A673 (cell line): ENCODE measurements at regions not wholly inside any gene's neighbourhood (a gene's known extent, or its start where the extent isn't known, plus 50 kb on each side); places are given as distances from the start of the nearest gene placed in this dataset.

Experiments used
- BruUV-seq: library from RNA; stranded (reverse); fragments of 400-500 nt; replicated peaks from 2 replicates; lab custom pipeline; 2021; lab: Mats Ljungman, UMichigan
- CTCF ChIA-PET: fragments of 300-600 bp; sonication (Branson Sonifier 250); formaldehyde crosslinking; loops from one replicate; lab custom pipeline; 2022; ENCODE audit warnings: antibody characterized with exemption; lab: Charles Lee
- POLR2A ChIA-PET: fragments of 300-600 bp; sonication (Branson Sonifier 250); formaldehyde crosslinking; loops from one replicate; lab custom pipeline; 2022; ENCODE audit warnings: antibody characterized with exemption; ENCODE audit not compliant: low non-redundant PET; lab: Charles Lee
- DNase-seq: peaks from one replicate; pipeline ENCODE4 v3.0.0-alpha.2; 2015; ENCODE audit warnings: low spot score
- H3K27ac ChIP-seq: fragments of 200-600 bp; sonication (generic); 2 replicates; pipeline ENCODE4 v1.5.1; 2016; ENCODE audit warnings: mixed run types, low read depth, mild to moderate bottlenecking, mixed read lengths, antibody characterized with exemption, low read length; ENCODE audit not compliant: poor library complexity, severe bottlenecking
- H3K27me3 ChIP-seq: fragments of 200-600 bp; sonication (generic); replicated peaks from 2 replicates; pipeline ENCODE4 v1.6.1; 2017; ENCODE audit warnings: mixed run types, low read depth, mild to moderate bottlenecking, mixed read lengths, antibody characterized with exemption, low read length; ENCODE audit not compliant: insufficient read depth, poor library complexity
- H3K36me3 ChIP-seq: fragments of 200-600 bp; sonication (generic); 2 replicates; pipeline ENCODE4 v1.6.1; 2016; ENCODE audit warnings: mixed run types, mild to moderate bottlenecking, mixed read lengths, antibody characterized with exemption, low read length; ENCODE audit not compliant: insufficient read depth, poor library complexity, severe bottlenecking
- H3K4me1 ChIP-seq: fragments of 200-600 bp; sonication (generic); 2 replicates; pipeline ENCODE4 v1.6.1; 2017; ENCODE audit warnings: mixed run types, mild to moderate bottlenecking, mixed read lengths, antibody characterized with exemption, low read length; ENCODE audit not compliant: insufficient read depth, poor library complexity, severe bottlenecking
- H3K4me3 ChIP-seq: fragments of 200-600 bp; sonication (generic); 2 replicates; pipeline ENCODE4 v1.5.1; 2016; ENCODE audit warnings: low read depth, mixed run types, mild to moderate bottlenecking, mixed read lengths, low read length; ENCODE audit not compliant: poor library complexity, severe bottlenecking
- H3K9me3 ChIP-seq: fragments of 200-600 bp; sonication (generic); 2 replicates; pipeline ENCODE4 v1.6.1; 2016; ENCODE audit warnings: mixed run types, low read depth, mild to moderate bottlenecking, mixed read lengths, antibody characterized with exemption, low read length; ENCODE audit not compliant: poor library complexity, severe bottlenecking
- EZH2 ChIP-seq: fragments of 200-600 bp; sonication (generic); IDR thresholded peaks from 2 replicates; pipeline ENCODE4 v1.6.1; 2017; ENCODE audit warnings: borderline replicate concordance, low read depth, mild to moderate bottlenecking, mixed read lengths, antibody characterized with exemption, low read length; ENCODE audit not compliant: poor library complexity, severe bottlenecking
- intact Hi-C: fragments of 100-400 bp; cut with micrococcal nuclease; formaldehyde crosslinking; loops from one replicate; pipeline ENCODE4 v1.10.0; 2022; ENCODE audit not compliant: unreplicated experiment
- TF ChIP-seq, protein P1 (sequence below): fragments of 300-800, 200-600 bp; sonication (generic); conservative IDR thresholded peaks from 2 replicates; pipeline ENCODE4 v1.5.1; 2017; ENCODE audit warnings: low read depth, mild to moderate bottlenecking, antibody characterized with exemption, low read length, moderate library complexity, mixed read lengths

DNA sequence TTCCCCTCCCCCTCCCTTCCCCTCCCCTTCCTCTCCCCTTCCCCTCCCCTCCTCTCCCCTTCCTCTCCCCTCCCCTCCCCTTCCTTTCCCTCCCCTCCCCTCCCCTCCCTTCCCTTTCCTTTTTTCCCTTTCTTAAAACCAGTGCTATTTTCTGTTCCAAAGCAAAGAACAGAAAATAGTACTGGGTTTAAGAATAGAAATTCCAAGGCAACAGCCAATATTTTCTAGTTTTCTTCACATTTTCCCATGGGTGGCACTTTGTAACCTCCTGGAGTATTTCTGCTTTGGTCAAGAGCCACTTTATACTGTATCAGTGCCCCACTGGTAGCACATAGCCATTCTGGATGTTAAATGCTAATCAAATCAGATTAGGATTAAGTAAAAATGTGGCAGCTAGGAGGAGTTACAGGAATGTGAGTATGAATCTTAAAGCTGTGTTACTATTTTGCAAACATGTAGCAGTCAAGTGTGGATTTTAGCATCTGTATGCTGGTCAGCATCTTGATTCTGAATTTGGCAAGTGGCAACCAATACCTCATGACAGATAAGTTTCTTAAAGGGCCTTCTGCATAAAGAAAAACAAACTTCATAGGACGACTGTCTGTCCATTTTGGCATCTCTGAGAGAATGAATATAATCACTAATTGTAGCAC is 126.4 kb downstream of the CEP57L1 start:
- Histone ChIP-seq H3K27ac (no peak overlapping the region), H3K4me3 (no peak overlapping the region), H3K36me3 (no peaks in the 10 kb centered on the region), H3K4me1 (no peaks in the 10 kb centered on the region), H3K9me3 (no peaks in the 10 kb centered on the region), H3K27me3 (peaks cover 4% of the 10 kb centered on the region)
- intact Hi-C loops, result no loop called here
- no TSS peak for BruUV-seq
- CTCF ChIA-PET, result no interaction called here
- TF ChIP-seq, protein P1, sequence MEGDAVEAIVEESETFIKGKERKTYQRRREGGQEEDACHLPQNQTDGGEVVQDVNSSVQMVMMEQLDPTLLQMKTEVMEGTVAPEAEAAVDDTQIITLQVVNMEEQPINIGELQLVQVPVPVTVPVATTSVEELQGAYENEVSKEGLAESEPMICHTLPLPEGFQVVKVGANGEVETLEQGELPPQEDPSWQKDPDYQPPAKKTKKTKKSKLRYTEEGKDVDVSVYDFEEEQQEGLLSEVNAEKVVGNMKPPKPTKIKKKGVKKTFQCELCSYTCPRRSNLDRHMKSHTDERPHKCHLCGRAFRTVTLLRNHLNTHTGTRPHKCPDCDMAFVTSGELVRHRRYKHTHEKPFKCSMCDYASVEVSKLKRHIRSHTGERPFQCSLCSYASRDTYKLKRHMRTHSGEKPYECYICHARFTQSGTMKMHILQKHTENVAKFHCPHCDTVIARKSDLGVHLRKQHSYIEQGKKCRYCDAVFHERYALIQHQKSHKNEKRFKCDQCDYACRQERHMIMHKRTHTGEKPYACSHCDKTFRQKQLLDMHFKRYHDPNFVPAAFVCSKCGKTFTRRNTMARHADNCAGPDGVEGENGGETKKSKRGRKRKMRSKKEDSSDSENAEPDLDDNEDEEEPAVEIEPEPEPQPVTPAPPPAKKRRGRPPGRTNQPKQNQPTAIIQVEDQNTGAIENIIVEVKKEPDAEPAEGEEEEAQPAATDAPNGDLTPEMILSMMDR, result no peak
- no peak for TF ChIP-seq EZH2
- DNase-seq, result no peak
- POLR2A ChIA-PET, result no interaction called here
